Body of pancreas (tissue), 4 donors: ENCODE measurements at regions not wholly inside any gene's neighbourhood (a gene's known extent, or its start where the extent isn't known, plus 50 kb on each side); places are given as distances from the start of the nearest gene placed in this dataset.

Experiments used
- ATAC-seq: fragments of 150-250 bp; one replicate; pipeline ENCODE4 v1.9.1; 2016
- DNase-seq, 4 donors: peaks; one replicate each; pipeline ENCODE4 v3.0.0-alpha.2; 2019
- H3K27ac ChIP-seq, 4 donors: fragments of 200-600 bp; sonication (generic); 1 replicate in 3 of 4; 2 replicates in 1 of 4; pipeline versions ENCODE4 v1.5.1 to v1.6.1; 2016 to 2019; ENCODE audit warnings: mild to moderate bottlenecking in 1 of 4, mixed read lengths in 1 of 4, moderate library complexity in 1 of 4
- H3K27me3 ChIP-seq, 2 donors: fragments of 200-600 bp; sonication (generic); one replicate each; pipeline ENCODE4 v1.6.0; 2016; ENCODE audit warnings: mild to moderate bottlenecking in 1 of 2
- H3K36me3 ChIP-seq, 2 donors: fragments of 200-600 bp; sonication (generic); replicated peaks in 1 of 2; 2 replicates each; pipeline ENCODE4 v1.5.1; 2016; ENCODE audit warnings: low read depth in 2 of 2; ENCODE audit not compliant: insufficient read depth in 1 of 2
- H3K4me1 ChIP-seq: fragments of 200-600 bp; sonication (generic); one replicate; pipeline ENCODE4 v1.6.0; 2016
- H3K4me3 ChIP-seq, 2 donors: fragments of 200-600 bp; sonication (generic); 1 replicate in 1 of 2; 2 replicates in 1 of 2; pipeline ENCODE4 v1.5.1; 2016 to 2019
- H3K9me3 ChIP-seq, 3 donors: fragments of 200-600 bp; sonication (generic); 1 replicate in 2 of 3; 2 replicates in 1 of 3; pipeline ENCODE4 v1.5.1; 2016
- POLR2A ChIP-seq, 3 donors: fragments of 450-650 bp; IDR thresholded peaks; one replicate each; pipeline ENCODE4 v1.6.1; 2016; ENCODE audit warnings: antibody characterized with exemption in 3 of 3, mild to moderate bottlenecking in 2 of 3
- WGBS, 2 donors: methylation state at CpG; one replicate each; pipeline ENCODE4 v1.1.5; 2017; 5-methylcytosine and 5-hydroxymethylcytosine counted together
- intact Hi-C: fragments of 100-400 bp; cut with DNase I; formaldehyde crosslinking; loops from one replicate; pipeline ENCODE4 v1.15.1; 2023
- TF ChIP-seq, protein P1 (sequence below), 7 experiments: fragments of 450-650 bp in 4 of 7; fragments of 200-600 bp in 3 of 7; sonication (generic) in 3 of 7; IDR thresholded peaks; one replicate each; pipeline ENCODE4 v1.5.1; 2016 to 2019; ENCODE audit warnings: antibody characterized with exemption in 7 of 7

DNA sequence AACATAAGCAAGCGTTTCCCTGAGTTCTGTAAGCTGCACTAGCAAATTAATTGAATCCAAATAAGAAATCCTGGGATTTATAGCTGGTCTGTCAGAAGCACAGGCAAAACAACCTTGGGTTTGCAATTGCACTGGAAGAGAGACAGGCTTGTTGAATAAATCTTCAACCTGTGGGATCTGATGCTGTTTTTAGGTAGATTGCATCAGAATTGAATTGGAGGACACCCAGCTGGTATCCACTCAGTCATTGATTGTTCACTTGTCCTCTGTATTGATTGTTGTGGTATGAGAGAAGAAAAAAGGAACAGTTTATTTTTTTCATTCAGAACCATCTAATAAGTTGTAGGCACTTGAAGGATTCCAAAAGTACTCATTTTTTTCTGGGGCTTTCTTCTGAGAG is 497.4 kb downstream of the SIPA1L2 start:
- no peaks in the 10 kb centered on the region for H3K27me3 ChIP-seq
- H3K9me3 ChIP-seq: peaks cover 0 to 9% (median 0%) of the 10 kb centered on the region in 3 donors
- intact Hi-C loops: no loop called here
- H3K4me3 ChIP-seq: no peak overlapping the region
- ATAC-seq: no peak
- H3K4me1 ChIP-seq: no peaks in the 10 kb centered on the region
- no peaks in the 10 kb centered on the region for H3K36me3 ChIP-seq
- no peak for DNase-seq
- WGBS, 2 donors: 85% methylated on average over 1 of the region's 1 CpG
- H3K27ac ChIP-seq: no peak overlapping the region
- TF ChIP-seq, protein P1, sequence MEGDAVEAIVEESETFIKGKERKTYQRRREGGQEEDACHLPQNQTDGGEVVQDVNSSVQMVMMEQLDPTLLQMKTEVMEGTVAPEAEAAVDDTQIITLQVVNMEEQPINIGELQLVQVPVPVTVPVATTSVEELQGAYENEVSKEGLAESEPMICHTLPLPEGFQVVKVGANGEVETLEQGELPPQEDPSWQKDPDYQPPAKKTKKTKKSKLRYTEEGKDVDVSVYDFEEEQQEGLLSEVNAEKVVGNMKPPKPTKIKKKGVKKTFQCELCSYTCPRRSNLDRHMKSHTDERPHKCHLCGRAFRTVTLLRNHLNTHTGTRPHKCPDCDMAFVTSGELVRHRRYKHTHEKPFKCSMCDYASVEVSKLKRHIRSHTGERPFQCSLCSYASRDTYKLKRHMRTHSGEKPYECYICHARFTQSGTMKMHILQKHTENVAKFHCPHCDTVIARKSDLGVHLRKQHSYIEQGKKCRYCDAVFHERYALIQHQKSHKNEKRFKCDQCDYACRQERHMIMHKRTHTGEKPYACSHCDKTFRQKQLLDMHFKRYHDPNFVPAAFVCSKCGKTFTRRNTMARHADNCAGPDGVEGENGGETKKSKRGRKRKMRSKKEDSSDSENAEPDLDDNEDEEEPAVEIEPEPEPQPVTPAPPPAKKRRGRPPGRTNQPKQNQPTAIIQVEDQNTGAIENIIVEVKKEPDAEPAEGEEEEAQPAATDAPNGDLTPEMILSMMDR (IDR thresholded peaks at IDR 0.05): no peak
- no peak for TF ChIP-seq POLR2A (IDR thresholded peaks at IDR 0.05)

DNA sequence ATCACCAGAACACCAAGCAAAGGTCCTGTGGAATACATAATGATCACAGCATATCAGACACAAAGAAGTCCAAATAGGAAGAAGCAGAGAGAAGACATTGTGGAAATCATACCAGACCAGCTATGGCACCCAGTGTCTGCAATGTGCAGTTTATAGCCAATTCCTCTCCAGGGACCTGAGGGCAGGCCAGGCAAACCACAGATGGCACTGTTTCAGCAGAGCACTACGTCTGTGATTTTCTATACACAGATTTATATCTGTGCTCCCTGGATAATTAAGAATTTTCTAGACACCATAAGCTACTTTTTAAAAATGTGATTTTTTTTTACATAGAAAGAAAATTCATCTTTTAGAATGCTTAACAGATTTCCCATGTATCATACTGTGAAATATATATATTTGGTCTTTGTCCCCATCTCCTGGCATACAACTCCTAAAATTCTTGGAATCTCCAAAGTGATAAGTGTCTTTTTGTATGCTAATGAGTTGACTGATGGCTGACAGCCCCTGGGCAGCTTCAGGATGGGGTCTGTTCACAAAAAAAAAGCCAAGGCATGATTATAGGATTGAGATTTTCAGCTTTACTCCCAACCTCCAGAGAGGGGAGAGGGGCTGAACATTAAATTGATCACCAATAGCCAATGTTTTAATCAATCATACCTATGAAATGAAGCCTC is 498.1 kb downstream of the SIPA1L2 start:
- no peak for DNase-seq
- ATAC-seq: no peak
- Histone ChIP-seq H3K4me3 (no peak overlapping the region), H3K27ac (no peak overlapping the region), H3K9me3 (peaks cover 0 to 9% (median 0%) of the 10 kb centered on the region in 3 donors), H3K4me1 (no peaks in the 10 kb centered on the region), H3K27me3 (no peaks in the 10 kb centered on the region), H3K36me3 (no peaks in the 10 kb centered on the region)
- TF ChIP-seq POLR2A (IDR thresholded peaks at IDR 0.05): no peak
- TF ChIP-seq, protein P1 (IDR thresholded peaks at IDR 0.05): no peak
- 53 to 57% methylated on average over 1 of the region's 1 CpG for WGBS, 2 donors
- intact Hi-C loops: no loop called here

DNA sequence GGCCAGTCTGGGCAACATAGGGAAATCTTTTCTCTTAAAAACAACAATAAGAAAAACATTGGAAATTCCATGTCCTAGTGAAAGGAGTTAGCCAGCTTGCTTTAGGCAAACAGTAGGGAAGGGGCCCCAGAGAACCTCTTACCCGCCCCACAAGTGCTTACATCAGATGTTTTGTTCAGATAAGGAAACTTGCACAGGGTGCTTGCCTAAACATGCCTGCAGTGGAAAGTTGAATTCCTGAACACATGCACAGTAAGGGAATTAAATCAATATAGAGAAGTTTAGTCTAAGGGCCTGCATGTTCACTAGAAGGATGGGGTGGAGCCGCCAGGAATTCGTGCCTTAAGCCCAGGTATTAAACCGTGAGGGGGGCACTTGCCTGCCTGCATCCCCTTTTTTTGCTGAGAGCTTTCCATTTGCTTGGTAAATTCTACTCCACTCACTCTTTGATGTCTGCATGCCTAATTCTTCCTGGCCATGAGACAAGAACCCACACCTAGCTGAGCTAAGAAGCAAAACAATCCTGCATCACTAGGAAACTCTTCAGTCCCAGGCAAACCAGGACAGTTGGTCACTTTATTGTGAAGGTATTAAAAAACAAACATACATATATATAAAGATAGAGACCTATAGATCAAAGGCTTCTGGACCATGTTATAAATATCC is 499.0 kb downstream of the SIPA1L2 start:
- Histone ChIP-seq H3K27ac (no peak overlapping the region), H3K36me3 (no peaks in the 10 kb centered on the region), H3K4me3 (no peak overlapping the region), H3K9me3 (peaks cover 0 to 9% (median 0%) of the 10 kb centered on the region in 3 donors), H3K27me3 (no peaks in the 10 kb centered on the region), H3K4me1 (no peaks in the 10 kb centered on the region)
- DNase-seq: no peak
- no peak for TF ChIP-seq POLR2A (IDR thresholded peaks at IDR 0.05)
- TF ChIP-seq, protein P1 (IDR thresholded peaks at IDR 0.05): no peak
- intact Hi-C loops: no loop called here
- no peak for ATAC-seq
- 63 to 76% methylated on average over 4 of the region's 4 CpGs for WGBS, 2 donors

DNA sequence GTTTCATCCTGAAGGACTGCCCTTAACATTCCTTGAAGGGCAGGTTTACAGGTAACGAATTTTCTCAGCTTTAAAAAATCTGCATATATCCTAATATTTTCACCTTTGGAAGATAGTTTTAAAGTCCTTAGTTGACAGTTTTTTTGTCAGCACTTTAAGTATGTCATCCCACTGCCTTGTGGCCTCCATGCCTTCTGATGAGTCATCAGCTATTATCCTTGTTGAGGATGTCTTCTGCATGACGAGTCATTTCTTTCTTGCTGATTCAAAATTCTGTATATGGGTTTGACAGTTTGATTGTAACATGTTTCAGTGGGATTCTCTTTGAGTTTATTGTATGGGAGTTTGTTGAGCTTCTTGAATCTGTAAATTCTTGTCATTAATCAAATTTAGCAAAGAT is 500.6 kb downstream of the DISC1 start:
- 51 to 58% methylated on average over 2 of the region's 2 CpGs for WGBS, 2 donors
- H3K9me3 ChIP-seq: peaks cover 0 to 9% (median 0%) of the 10 kb centered on the region in 3 donors

More for the DNA sequence above, 500.6 kb downstream of the DISC1 start:
- intact Hi-C loops: no loop called here
- no peak overlapping the region for H3K4me3 ChIP-seq
- no peak overlapping the region for H3K27ac ChIP-seq
- H3K4me1 ChIP-seq: no peaks in the 10 kb centered on the region
- DNase-seq (no peak), ATAC-seq (no peak)
- no peak for TF ChIP-seq POLR2A (IDR thresholded peaks at IDR 0.05)
- TF ChIP-seq, protein P1 (IDR thresholded peaks at IDR 0.05): no peak
- H3K36me3 ChIP-seq: no peaks in the 10 kb centered on the region
- H3K27me3 ChIP-seq: no peaks in the 10 kb centered on the region
